GM19238 (cell line): ENCODE measurements at regions not wholly inside any gene's neighbourhood (a gene's known extent, or its start where the extent isn't known, plus 50 kb on each side); places are given as distances from the start of the nearest gene placed in this dataset.
"Not testable (repeated sequence)": the region's sequence is repeated elsewhere in the genome, so short reads cannot be mapped to it uniquely, and the experiment has no call there.

Experiments used
- DNase-seq: peaks from one replicate; pipeline ENCODE4 v3.0.0; 2011; ENCODE audit warnings: low spot score; ENCODE audit not compliant: insufficient read length

DNA sequence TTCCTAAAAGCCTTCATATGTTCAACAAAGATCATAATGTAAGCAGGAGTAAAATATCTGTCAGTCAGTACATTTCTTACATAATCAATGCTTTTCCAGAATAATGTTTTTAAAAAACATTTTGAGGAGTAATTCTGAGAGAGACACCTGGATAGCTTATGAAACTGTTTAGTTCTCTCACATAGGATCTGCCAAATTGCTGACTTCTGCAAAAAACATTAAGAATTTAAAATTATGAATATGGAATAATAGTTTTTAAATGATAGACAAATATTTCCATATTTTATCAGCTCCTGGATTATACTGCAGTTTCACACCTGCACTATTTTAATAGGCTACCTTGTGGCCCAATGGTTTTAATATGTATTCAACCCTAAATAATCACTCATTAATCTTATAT, 142.7 kb upstream of the RUNX1 start:
- DNase-seq, result no peak

DNA sequence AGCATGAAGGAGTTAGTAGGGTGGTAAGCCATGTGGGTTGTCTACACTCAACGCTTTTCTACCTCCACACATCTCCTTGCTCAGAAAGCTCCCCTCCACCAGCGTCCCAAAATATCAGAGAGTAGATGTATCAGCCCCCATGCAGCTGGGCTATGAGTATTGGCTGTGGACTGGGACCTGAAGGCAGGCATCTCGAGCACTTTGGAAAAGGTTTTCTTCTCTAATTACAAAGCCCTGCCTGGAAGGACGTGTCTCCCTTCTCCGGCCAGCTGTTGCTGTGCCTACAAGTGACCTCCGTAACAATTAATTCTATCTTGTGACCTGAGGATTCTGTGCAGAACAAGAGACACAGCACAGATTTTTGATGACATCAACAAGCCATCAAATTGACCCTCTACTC, 142.0 kb upstream of the RUNX1 start:
- DNase-seq, result no peak

DNA sequence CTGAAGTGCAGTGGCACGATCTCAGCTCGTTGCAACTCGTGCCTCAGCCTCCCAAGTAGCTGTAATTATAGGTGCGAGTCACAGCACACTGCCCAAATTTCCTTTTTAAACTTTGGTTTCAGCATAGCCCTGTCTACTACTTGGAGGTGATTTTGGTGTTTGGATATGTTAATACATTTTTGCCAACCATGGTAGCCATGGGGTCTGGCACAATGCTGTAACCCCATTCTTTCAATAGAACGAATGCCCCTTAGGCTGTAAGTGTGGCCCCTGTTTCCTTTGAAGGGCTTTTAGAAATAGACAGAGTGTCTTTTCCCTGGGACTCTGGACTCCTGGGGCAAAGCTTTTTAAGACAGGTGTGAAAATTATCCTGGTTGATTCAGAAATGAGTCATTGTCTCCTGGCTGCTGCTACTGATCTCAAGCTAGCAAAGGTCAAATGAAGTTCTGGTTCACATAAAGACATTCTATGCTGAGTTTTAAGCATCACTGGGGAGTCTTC, 141.1 kb upstream of the RUNX1 start:
- DNase-seq, result no peak

DNA sequence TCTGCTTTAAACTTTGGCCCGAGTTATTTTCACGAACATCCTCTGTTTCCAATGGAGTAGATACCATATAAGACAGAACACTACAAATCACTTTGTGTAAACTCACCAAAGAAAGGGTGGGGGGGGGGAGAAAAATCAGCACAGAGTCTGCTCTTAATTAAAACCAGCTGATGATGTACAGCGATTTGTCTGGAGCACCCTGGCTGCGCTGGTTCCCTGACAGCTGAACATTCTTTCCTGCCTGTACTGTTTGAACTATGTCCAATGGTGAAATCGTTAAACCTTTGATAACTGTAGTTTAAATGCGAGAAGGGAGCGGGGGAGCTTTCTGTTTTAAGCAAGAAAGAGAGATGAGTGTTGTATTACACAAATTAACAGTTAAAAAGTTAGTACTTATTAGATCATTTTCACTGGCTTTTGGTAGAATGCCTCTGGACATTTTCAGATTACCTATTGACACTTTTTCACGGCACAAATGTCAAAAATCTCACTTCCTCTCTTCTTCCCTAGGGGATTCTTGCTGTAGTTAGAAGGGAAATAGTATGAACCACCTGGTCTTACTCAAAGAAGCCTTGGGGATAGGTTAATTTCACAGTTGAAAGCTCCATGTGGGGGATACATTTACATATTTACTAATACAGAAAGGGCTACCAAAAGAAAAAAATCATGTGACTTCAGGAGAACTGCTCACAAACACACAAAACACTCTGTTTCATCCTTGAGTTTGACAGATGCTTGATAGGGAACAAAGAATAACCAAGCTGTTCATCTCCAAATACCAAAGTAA, 140.2 kb upstream of the RUNX1 start:
- DNase-seq, result peak; percentile 31

DNA sequence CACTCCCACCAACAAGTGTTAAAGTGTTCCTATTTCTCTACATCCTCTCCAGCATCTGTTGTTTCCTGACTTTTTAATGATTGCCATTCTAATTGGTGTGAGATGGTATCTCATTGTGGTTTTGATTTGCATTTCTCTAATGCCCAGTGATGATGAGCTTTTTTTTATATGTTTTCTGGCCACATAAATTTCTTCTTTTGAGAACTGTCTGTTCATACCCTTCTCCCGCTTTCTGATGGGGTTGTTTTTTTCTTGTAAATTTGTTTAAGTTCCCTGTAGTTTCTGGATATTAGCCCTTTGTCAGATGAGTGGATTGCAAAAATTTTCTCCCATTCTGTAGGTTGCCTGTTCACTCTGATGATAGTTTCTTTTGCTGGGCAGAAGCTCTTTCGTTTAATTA, 134.3 kb upstream of the RUNX1 start:
- not testable (repeated sequence) for DNase-seq

DNA sequence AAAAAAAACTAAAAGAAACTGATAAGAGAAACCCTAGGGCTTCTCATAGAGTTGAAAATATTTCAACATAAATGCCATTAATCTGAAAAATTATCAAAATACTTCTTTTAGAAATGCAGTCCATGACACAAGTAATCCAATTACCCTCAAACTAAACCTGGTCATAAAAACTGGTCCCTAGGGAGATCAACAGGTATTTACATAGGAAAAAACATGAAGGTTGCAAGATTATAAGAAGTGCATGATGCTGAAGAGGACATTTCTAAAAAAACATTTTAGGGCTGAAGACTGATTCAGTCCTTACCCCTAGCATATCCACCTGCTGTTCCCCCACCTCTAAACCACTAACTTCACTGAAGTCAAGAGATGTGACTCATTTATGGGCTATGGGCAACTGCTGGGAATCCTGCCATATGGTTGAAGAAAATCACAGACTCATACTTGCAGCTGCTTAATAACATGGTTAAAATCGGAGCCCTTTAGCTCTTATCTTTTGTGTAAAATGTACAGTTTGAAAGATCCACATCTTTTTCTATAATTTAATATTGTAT, 131.0 kb upstream of the RUNX1 start:
- DNase-seq, result no peak

DNA sequence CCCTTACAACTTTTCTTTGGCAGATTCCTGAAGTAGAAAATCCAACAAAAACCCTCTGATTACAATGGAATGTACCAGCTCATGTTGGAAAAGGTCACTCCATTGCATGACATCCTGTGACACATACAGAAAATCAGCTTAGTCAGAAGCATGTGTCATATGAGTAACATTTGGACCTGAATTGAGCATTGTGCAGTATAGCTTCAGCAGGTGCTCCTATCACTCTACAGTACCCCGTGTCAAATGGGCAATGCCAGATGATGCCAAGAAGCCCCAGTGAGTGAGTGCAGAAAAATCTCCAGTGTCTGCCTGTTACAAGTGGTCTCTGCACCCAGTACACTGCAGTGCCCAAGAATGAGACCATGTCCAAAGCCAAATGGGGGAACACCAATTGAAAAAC, 129.7 kb upstream of the RUNX1 start:
- no peak for DNase-seq

DNA sequence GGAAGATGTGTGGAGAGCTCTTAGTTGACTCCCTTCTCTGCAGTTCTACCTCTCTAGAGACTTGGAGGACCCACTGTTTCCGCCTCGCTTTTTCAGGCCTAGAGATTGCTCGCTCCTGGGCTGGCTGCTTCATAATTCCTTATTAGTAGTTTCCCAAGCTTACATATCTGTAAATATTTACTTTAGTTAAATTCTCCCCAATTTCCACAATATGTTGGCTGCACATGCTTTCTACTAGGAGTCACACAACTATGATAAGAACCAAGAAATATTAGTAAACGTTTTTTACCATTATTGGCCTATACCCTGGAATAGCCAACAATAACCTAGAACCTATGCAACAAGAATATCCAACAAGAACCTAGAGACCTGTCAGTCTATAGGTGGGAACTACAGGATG, 129.0 kb upstream of the RUNX1 start:
- no peak for DNase-seq

DNA sequence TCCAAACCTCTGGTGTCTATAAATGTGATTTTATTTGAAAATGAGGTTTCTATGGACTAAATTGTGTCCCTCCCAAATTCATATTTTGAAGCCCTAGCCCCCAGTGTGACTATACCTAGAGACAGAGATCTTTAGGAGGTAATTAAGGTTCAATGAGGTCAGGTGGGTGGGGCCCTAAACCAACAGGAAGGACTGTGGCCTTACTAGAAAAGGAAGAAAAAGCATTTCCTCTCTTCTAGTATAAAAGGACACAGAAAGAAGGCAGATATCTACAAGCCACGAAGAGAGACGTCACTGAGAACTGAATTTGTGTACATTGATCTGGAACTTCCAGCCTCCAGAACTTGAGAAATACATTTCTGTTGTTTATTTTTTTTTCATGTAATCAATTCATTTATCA, 123.1 kb upstream of the RUNX1 start:
- no peak for DNase-seq

DNA sequence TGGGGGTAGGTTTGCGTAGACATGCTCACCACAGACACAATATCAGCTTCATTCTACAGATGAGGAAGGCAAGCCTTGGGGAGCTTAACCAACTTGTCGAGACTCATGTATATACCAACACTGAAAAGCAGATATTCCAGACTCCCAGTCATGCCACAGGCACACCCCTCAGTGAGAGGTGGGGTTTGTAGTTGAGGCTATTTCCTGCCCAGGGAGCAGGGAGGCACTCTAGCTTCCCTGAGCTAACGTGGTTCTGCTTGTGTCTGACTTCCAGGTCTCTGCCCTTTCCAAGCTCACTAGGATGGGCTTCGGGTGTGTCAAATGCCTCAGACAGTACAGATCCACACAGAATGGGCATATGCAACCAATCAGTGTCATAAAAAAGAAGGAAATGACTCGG, 122.3 kb upstream of the RUNX1 start:
- DNase-seq, result no peak

DNA sequence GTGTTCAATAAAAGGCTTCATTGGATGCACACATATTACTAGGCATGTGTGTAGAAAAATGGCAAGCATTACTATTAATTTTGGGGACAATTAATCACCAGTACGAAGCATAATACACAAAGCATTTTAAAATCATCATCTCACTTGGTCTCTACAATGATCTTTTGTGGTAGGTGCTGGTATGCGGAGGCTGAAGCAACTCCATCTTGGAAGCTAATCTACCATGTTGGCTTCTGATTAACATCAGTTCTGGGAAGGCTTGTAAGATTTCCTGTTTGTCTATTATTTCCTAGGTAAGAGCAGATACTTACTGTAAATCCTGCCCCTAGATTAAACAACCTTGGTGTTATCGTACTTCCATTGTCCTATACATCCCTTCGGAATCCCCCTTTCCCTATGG, 121.7 kb upstream of the RUNX1 start:
- DNase-seq, result no peak

DNA sequence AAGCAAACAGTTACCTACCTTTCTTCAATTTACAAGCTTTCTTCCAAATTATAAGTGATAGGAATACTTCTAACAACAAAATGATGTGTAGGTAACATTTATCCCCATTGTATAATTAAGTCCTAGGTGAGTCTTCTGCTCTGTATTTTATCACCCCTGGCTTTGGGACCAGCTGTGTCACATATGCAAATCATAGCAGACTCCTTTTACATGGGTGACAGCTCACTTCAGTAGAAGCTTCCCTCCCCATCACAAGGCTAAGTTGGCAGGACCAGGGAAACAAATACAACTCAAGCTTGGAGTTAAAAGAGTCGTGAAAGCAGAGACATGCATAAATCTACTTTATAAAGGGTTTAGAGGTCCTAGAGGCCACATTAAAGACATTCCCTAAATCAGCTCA, 121.1 kb upstream of the RUNX1 start:
- no peak for DNase-seq

DNA sequence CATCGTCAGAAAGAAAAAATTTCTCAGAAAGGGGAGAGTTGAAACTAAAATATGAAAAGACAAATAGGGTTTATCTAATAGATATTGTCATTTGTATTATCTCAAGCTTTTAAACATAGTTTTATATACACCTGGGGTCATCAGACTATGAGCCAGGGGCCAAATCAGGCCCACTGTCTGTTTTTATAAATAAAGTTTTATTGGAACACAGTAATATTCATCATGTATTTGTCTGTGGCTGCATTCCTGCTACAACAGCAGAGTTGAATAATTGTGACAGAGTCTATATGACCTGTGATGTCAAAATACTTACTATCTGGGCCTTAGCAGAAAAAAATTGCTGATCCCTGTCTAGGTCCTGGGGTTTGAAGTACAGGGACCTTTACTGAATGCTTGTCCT, 120.5 kb upstream of the RUNX1 start:
- no peak for DNase-seq

DNA sequence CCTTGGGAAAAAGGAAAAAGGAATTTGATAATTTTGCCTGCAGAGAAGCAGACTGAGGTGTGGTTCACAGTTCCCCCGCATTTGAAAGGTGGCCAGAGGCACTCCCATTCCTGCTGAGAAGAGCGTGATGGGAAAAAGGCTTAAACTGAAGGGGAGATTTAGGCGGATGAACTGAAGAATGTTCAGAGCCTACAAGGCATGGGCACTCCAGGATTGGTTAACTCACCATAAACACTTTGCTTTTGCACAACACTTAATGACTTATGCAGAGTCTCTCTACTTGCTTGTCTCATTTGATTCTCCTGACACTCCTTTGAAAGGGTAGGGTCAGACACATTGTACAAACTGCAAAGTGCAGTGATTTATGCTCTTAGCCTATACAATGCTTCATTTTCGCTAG, 119.6 kb upstream of the RUNX1 start:
- no peak for DNase-seq

DNA sequence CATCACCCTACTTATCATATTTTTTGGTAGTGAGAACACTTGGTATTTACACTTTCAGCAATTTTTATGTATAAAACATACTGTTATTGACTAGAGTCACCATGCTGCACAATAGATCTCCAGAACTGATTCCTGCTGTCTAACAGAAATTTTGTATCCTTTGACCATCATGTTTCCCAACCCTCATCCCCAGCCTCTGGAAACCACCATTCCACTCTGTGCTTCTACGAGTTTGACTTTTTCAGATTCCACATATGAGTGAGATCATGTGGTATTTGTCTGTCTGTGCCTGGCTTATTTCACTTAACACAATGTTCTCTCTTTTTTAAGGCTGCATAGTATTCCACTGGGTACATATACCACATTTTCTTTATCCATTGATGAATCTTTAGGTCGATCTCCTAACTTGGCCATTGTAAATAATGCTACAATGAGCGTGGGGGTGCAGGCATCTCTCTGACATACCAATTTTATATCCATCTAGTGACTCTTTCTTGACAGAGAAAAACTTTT, 115.9 kb upstream of the RUNX1 start:
- no peak for DNase-seq

DNA sequence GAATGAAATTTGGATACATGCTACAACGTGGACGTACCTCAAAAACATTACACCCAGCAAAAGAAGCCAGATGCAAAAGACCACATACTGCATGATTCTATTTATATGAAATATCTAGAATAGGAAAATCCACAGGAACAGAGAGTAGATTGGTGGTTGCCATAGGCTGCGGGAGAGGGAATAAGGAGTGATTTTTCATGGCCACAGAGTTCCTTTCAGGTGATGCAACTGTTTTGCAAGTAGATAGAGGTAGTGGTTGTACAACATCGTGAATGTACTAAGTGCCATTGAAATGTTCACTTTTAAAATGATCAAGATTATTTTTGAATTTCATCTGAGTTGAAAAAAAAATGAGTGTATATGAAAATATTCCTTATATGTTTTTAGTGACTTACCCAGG, 115.3 kb upstream of the RUNX1 start:
- DNase-seq, result no peak

DNA sequence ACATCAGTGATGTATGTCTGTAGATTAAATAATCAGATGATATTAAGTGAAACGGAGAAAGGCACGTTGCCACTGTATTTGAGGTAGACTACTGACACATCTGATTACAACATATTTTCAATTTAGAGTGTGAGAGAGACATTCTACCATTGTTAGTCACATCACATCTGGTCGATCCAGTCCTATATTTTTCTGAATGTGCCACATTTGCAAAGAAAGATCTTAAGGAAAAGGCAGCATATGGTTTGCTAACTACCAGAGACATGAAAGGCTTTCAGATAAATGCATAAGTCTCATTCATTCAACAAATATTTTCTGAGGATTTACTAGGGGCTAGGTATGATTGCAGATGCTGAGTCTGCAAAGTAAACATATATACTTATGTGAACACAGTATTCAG, 114.3 kb upstream of the RUNX1 start:
- DNase-seq, result no peak

DNA sequence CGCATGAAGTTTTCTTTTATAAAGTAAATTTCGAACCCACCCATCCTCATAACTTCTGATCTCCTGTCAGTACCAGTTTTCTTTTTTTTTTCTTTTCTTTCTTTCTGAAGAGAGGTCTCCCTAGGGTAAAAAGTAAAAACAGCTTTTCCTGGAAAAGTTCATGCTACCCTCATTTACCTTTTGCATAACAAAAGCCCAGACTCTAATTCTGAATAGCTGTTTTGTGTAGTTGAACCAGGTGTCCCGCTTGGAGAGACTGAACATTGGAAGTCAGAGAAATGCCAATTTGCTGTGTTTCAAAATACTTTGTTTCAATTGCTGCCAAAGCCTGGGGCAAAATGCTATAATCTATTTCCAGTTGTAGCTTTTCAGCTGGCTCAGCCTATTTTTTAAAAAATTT, 113.7 kb upstream of the RUNX1 start:
- no peak for DNase-seq

DNA sequence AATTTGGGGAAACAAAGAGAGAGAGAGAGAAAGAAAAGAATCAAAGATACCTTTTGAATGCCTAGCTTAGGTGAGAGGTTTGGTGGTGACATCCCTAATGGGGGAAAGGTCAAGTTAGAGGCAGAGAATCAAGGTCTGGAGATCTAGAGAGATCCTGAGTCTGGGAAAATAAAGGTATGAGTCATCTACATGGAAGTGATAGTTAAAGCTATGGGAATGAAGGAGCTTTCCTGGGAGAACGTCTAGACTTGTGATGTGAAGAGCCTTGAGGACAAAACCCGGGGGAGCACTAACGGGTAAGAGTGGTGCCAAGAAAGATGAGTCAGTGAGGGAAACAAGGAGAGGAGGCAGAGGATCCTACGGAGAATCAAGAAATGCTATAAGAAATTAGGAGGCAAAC, 110.8 kb upstream of the RUNX1 start:
- no peak for DNase-seq

DNA sequence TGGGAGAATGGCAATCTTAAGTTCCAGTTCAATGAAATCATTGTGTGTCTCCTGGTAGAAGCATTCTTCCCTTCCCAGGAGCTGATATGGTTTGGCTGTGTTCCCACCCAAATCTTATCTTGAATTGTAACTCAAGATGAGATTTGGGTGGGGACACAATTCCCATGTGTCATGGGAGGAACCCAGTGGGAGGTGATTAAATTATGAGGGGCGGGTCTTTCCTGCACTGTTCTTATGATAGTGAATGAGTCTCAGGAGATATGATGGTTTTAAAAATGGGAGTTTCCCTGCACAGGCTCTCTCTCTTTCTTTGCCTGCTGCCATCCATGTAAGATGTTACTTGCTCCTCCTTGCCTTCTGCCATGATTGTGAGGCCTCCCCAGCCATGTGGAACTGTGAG, 108.3 kb upstream of the RUNX1 start:
- not testable (repeated sequence) for DNase-seq

DNA sequence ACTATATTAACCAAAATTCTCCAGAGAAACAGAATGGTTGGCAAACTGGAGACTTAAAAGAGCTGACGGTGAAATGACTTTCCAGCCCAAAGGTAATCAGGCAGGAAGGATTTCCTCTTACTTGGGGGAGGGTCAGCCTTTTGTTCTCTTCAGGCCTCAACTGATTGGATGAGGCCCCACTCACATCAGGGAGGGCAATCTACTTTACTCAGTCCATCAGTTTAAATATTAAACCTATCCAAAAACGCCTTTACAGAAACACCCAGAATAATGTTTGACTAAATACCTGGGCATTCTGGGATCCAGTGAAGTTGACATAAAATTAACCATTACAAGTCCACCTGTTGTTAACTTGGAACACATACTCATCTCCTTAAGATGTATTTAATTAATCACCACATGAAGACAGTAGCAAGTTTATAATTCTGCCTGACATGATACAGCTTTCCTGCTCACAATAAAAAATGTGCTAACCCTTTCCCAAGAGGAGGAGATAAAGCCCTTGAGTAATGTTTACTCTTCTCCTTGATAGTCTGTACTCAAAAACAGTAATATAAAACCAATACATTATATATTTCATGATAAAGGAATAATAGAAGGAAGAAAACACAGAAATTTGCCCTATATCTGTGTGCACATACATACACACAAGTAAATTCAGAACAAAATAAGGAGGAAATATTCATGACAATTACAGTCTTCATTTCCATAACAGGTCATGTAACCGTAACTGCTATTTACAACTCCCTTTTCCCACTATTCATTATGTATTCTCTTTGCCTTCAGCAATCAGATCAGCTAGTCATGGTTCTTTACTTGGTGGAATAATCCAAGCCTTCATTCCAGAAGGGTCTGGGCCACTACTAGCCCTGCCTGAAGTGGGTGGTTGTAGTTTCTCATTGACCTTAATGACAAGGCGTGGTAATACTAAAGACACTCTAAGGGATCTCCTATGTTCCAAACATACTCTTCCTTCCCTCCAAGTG, 107.5 kb upstream of the RUNX1 start:
- no peak for DNase-seq

DNA sequence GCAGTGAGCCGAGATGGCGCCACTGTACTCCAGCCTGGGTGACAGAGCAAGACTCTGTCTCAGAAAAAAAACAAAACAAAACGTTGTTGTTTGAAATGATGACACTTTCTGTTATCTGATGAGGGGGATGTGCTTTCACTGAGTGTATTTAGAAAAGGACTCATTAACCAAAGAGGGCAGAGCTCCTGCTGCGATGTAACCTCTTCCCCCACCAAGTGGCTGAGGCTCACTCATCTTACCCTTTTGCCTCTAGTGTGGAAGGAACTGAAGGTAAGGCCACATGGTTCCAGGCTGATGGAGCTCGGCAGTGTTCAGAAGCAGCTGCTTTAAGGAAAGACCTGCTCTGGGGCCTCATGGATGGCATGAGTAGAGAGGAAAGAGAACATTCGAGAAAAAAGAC, 105.7 kb upstream of the RUNX1 start:
- DNase-seq, result no peak
